ENCODE measurements at regions not wholly inside any gene's neighbourhood (a gene's known extent, or its start where the extent isn't known, plus 50 kb on each side); places are given as distances from the start of the nearest gene placed in this dataset.

DNA sequence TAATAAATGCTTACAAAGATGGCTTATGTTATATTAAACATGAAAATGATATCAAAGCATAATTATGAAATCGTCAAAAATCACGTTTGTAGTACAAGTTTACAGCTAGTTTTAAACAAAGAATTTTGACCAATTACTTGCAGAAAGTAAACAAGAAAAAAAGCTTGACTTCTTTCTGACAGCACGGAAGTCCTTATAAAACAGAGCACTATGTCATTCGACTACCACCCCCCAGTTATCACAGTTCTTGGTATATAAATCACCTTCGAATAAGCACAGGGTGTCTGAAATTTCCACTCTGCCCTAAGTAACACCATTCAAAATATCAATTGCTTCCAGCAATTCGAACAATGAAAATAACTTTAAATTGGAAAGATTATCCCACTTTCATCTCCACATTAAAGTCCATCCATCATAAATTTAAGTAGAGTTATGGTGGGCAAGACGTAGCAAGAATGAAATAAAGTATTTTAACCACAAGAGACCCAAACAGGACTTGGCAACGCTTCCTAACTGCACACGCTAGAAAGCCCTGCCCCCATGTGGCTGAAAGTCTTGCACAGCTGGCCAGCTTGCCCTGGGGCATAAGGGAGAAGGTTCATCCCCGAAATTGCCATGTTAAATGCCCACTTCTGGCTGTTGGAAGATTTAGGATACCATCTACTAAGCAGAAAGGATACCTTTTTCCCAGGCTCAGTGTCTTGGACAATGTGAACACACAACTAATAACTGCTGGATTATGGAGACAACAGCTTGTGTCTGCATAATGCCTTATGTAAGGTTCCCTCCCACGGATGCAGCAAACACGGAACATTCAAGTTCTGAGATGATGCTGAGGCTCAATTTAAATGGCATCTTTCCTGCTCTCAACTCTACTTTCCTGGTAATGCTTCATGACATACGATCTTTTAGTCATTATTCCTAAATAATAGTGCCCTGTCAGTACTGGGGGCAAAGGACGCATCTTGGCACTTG lies 116.4 kb upstream of the TJP1 start:
- H3K4me3 Mint-ChIP-seq = no peak overlapping the region
- H3K27ac Mint-ChIP-seq (ENCODE audit: unreplicated experiment) = no peak overlapping the region

DNA sequence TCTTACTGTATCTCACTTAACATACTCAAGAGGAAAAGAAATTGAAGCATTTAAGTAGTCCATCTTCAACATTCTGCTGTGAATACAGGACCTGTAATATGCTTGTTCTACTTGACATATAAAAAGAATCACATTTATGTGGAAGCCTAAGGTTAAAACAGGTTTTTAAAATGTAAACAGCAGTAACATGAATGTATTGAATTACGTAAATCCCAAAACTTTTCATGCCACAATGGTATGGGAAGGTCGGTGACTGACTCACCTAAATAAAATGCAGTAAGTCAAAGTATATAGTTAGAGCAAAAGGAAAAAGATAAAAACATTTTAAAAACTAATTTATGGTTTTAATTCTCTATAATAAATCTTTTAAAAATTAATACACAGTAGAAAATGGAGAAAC lies 115.7 kb upstream of the TJP1 start:
- no peak for DNase-seq (ENCODE audit: low read depth, low spot score)
- Mint-ChIP-seq H3K4me3 (no peak overlapping the region), H3K4me1 (no peaks in the 10 kb centered on the region), H3K36me3 (ENCODE audit: low read depth) (no peaks in the 10 kb centered on the region), H3K27me3 (ENCODE audit: low read depth) (peaks cover 3% of the 10 kb centered on the region), H3K27ac (ENCODE audit: unreplicated experiment) (no peak overlapping the region), H3K9me3 (no peaks in the 10 kb centered on the region)
- TF ChIP-seq, protein P1, sequence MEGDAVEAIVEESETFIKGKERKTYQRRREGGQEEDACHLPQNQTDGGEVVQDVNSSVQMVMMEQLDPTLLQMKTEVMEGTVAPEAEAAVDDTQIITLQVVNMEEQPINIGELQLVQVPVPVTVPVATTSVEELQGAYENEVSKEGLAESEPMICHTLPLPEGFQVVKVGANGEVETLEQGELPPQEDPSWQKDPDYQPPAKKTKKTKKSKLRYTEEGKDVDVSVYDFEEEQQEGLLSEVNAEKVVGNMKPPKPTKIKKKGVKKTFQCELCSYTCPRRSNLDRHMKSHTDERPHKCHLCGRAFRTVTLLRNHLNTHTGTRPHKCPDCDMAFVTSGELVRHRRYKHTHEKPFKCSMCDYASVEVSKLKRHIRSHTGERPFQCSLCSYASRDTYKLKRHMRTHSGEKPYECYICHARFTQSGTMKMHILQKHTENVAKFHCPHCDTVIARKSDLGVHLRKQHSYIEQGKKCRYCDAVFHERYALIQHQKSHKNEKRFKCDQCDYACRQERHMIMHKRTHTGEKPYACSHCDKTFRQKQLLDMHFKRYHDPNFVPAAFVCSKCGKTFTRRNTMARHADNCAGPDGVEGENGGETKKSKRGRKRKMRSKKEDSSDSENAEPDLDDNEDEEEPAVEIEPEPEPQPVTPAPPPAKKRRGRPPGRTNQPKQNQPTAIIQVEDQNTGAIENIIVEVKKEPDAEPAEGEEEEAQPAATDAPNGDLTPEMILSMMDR (conservative IDR thresholded peaks at IDR 0.05) = no peak

More for the DNA sequence above, 116.4 kb upstream of the TJP1 start:
- Mint-ChIP-seq H3K27me3 (ENCODE audit: low read depth) (peaks cover 3% of the 10 kb centered on the region), H3K4me1 (no peaks in the 10 kb centered on the region), H3K9me3 (no peaks in the 10 kb centered on the region), H3K36me3 (ENCODE audit: low read depth) (no peaks in the 10 kb centered on the region)
- TF ChIP-seq, protein P1 (conservative IDR thresholded peaks at IDR 0.05) = no peak
- no peak for DNase-seq (ENCODE audit: low read depth, low spot score)

DNA sequence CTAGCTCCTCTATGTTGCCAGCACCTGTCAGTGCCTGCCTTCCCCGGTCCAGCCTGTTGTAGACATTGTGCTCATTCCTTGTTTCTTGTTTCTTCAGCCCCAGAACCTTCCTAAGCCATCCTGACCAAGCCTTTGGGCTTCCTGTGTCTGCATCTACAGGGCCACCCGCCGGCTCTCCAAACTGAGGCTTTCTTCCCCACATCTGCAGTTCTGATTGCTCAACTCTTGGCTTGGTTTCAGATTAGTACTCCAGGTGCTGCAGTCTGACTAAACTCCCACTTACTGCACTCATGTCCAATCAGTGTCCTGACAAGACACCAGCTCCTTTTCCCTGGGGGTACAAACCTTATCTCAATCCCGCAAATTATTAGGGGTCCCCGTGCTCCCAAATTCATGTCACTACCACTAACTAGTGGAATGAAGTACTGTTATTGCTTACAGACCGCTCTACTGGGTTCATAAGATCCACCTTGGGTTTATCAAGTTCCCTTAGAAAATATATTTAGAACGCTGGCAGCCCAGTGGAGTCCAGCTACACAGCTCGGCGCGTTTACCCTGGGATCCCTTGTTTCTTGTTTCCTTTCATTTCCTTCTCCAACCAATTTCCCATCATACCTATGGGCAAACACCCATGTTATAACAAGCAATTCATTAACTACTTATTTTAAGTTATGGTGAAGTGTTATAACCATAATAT lies 114.2 kb upstream of the TJP1 start:
- Mint-ChIP-seq H3K4me1 (no peaks in the 10 kb centered on the region), H3K36me3 (ENCODE audit: low read depth) (no peaks in the 10 kb centered on the region), H3K9me3 (no peaks in the 10 kb centered on the region), H3K27me3 (ENCODE audit: low read depth) (peaks cover 3% of the 10 kb centered on the region), H3K27ac (ENCODE audit: unreplicated experiment) (no peak overlapping the region), H3K4me3 (no peak overlapping the region)
- TF ChIP-seq, protein P1 (conservative IDR thresholded peaks at IDR 0.05) = no peak
- DNase-seq (ENCODE audit: low read depth, low spot score) = no peak

DNA sequence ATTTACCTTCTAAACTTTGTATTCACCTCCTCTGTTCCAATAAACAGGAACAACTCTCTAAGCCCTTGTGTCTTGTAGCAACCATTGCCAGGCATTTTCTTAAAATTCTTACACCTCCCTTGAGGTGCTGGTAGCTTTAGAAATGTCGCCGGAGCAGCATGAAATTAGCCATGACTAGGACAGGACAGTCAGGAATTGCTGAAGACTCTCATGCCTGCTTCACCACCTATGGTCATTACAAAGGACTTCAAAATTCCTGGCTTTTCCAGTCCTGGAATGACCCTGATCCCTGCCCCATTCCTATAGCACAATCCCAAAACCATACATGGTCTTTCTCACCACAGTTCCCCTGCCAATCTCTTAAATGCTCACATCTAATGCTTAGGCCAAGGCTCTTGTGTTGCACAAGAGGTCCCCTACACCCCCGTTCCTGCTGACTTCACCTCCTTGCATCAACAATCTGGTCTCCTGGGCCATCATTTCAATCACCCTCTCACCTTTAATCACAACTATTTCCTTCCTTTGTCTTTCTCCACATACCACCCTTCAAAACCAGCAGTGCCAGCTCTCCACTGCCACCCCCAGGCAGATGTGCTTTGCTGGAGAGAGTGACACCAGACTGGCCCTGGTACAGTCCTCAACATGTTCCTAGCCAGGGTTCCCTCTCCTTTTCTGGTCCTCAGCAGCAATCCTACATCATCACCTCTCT lies 113.2 kb upstream of the TJP1 start:
- Mint-ChIP-seq H3K4me1 (no peaks in the 10 kb centered on the region), H3K27me3 (ENCODE audit: low read depth) (peaks cover 3% of the 10 kb centered on the region), H3K36me3 (ENCODE audit: low read depth) (no peaks in the 10 kb centered on the region), H3K27ac (ENCODE audit: unreplicated experiment) (no peak overlapping the region), H3K4me3 (no peak overlapping the region), H3K9me3 (no peaks in the 10 kb centered on the region)
- TF ChIP-seq, protein P1 (conservative IDR thresholded peaks at IDR 0.05) = no peak
- DNase-seq (ENCODE audit: low read depth, low spot score) = no peak

DNA sequence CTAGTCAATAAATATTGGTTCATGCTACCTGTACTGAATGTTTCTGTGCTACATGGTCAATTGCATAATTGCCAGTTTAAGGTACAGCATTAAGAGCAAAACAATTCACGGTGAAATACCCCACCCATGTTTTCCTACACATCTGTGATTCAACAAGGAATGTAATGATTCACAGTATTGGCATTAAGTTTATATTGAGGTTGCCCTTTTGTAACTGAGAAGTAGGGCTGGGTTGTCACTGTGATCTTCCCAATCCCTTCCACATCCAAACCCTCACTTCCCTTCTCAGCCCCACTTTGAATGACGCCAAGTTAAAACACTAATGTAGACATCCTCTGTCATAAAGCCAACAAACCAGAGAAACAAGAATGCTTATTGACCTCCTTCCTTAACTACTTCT lies 112.0 kb upstream of the TJP1 start:
- DNase-seq (ENCODE audit: low read depth, low spot score) = no peak
- Mint-ChIP-seq H3K27me3 (ENCODE audit: low read depth) (peaks cover 3% of the 10 kb centered on the region), H3K4me3 (no peak overlapping the region), H3K9me3 (no peaks in the 10 kb centered on the region), H3K4me1 (no peaks in the 10 kb centered on the region), H3K36me3 (ENCODE audit: low read depth) (no peaks in the 10 kb centered on the region), H3K27ac (ENCODE audit: unreplicated experiment) (no peak overlapping the region)
- TF ChIP-seq, protein P1 (conservative IDR thresholded peaks at IDR 0.05) = no peak

Data from neural crest cell (in vitro differentiated cells).